ENCODE measurements at regions not wholly inside any gene's neighbourhood (a gene's known extent, or its start where the extent isn't known, plus 50 kb on each side); places are given as distances from the start of the nearest gene placed in this dataset.

GRCh38 chr13:103941506-103942140 is 875.4 kb upstream of the SLC10A2 start:
- H3K36me3 ChIP-seq (replicated peaks in 1 of 2; ENCODE audit: insufficient read depth in 1 of 2, low read depth in 2 of 2) = no peaks in the 10 kb centered on the region
- no peak for TF ChIP-seq POLR2A (IDR thresholded peaks at IDR 0.05)
- ATAC-seq (no peak), DNase-seq (no peak)
- 29 to 46% methylated on average over 1 of the region's 1 CpG for WGBS, 2 donors
- intact Hi-C loops (cut with DNase I) = no loop called here
- no peaks in the 10 kb centered on the region for H3K4me1 ChIP-seq
- H3K27me3 ChIP-seq = no peaks in the 10 kb centered on the region
- no peaks in the 10 kb centered on the region for H3K9me3 ChIP-seq
- no peak overlapping the region for H3K4me3 ChIP-seq
- H3K27ac ChIP-seq = no peak overlapping the region

- Histone ChIP-seq H3K9me3 (no peaks in the 10 kb centered on the region), H3K4me3 (no peak overlapping the region), H3K27ac (no peak overlapping the region), H3K27me3 (no peaks in the 10 kb centered on the region), H3K4me1 (no peaks in the 10 kb centered on the region), H3K36me3 (replicated peaks in 1 of 2; ENCODE audit: insufficient read depth in 1 of 2, low read depth in 2 of 2) (no peaks in the 10 kb centered on the region)
- TF ChIP-seq POLR2A (IDR thresholded peaks at IDR 0.05) (no peak), CTCF (IDR thresholded peaks at IDR 0.05) (no peak)
- intact Hi-C loops (cut with DNase I) = no loop called here
- DNase-seq = no peak
- no peak for ATAC-seq
- WGBS, 2 donors = 70 to 73% methylated on average over 4 of the region's 4 CpGs
Measured at GRCh38 chr13:103935117-103935516, 868.9 kb upstream of the SLC10A2 start.

- intact Hi-C loops (cut with DNase I) = no loop called here
- Histone ChIP-seq H3K36me3 (replicated peaks in 1 of 2; ENCODE audit: insufficient read depth in 1 of 2, low read depth in 2 of 2) (no peaks in the 10 kb centered on the region), H3K27ac (no peak overlapping the region), H3K9me3 (no peaks in the 10 kb centered on the region), H3K4me3 (no peak overlapping the region), H3K4me1 (no peaks in the 10 kb centered on the region), H3K27me3 (no peaks in the 10 kb centered on the region)
- TF ChIP-seq CTCF (IDR thresholded peaks at IDR 0.05) (no peak), POLR2A (IDR thresholded peaks at IDR 0.05) (no peak)
- ATAC-seq (no peak), DNase-seq (no peak)
- WGBS, 2 donors = 91% methylated on average over 12 of the region's 12 CpGs
Measured at GRCh38 chr13:103931885-103932284, 865.7 kb upstream of the SLC10A2 start.

- Histone ChIP-seq H3K27ac (no peak overlapping the region), H3K9me3 (no peaks in the 10 kb centered on the region), H3K27me3 (no peaks in the 10 kb centered on the region), H3K4me3 (no peak overlapping the region), H3K36me3 (replicated peaks in 1 of 2; ENCODE audit: insufficient read depth in 1 of 2, low read depth in 2 of 2) (no peaks in the 10 kb centered on the region), H3K4me1 (no peaks in the 10 kb centered on the region)
- no peak for TF ChIP-seq POLR2A (IDR thresholded peaks at IDR 0.05)
- TF ChIP-seq CTCF (IDR thresholded peaks at IDR 0.05) = no peak
- WGBS, 2 donors = 62 to 67% methylated on average over 3 of the region's 3 CpGs
- DNase-seq (no peak), ATAC-seq (no peak)
- intact Hi-C loops (cut with DNase I) = no loop called here
Measured at GRCh38 chr13:103931331-103931845, 865.2 kb upstream of the SLC10A2 start.

- H3K4me3 ChIP-seq = no peak overlapping the region
- intact Hi-C loops (cut with DNase I) = no loop called here
- no peaks in the 10 kb centered on the region for H3K36me3 ChIP-seq (replicated peaks in 1 of 2; ENCODE audit: insufficient read depth in 1 of 2, low read depth in 2 of 2)
- DNase-seq (no peak), ATAC-seq (no peak)
- TF ChIP-seq POLR2A (IDR thresholded peaks at IDR 0.05) (no peak), CTCF (IDR thresholded peaks at IDR 0.05) (no peak)
- H3K9me3 ChIP-seq = no peaks in the 10 kb centered on the region
- H3K27ac ChIP-seq = no peak overlapping the region
- no peaks in the 10 kb centered on the region for H3K27me3 ChIP-seq
- 59 to 70% methylated on average over 3 of the region's 3 CpGs for WGBS, 2 donors
- H3K4me1 ChIP-seq = no peaks in the 10 kb centered on the region
Measured at GRCh38 chr13:103926118-103926517, 859.9 kb upstream of the SLC10A2 start.
